Heart left ventricle (tissue), 16 donors: ENCODE measurements at regions not wholly inside any gene's neighbourhood (a gene's known extent, or its start where the extent isn't known, plus 50 kb on each side); places are given as distances from the start of the nearest gene placed in this dataset.

Experiments
- ATAC-seq, 4 donors: fragments of 200-7000 bp; cut with Tn5 transposase; one replicate each; pipeline ENCODE4 v1.9.1; 2020 to 2022; ENCODE audit warnings: moderate library complexity in 4 of 4, mild to moderate bottlenecking in 3 of 4, moderate number of reproducible peaks in 1 of 4
- DNase-seq, 5 donors: peaks; one replicate each; pipeline ENCODE4 v3.0.0-alpha.2; 2020
- H3K27ac ChIP-seq, 12 donors: fragments of 200-600 bp; sonication (generic) in 4 of 12; one replicate each; pipeline versions ENCODE4 v1.5.0 to v1.8.0; 2016 to 2022; ENCODE audit warnings: mild to moderate bottlenecking in 2 of 12
- H3K27me3 ChIP-seq, 9 donors: fragments of 200-600 bp; sonication (generic) in 2 of 9; one replicate each; pipeline versions ENCODE4 v1.5.1 to v1.8.0; 2016 to 2022; ENCODE audit warnings: mild to moderate bottlenecking in 3 of 9
- H3K36me3 ChIP-seq, 9 donors: fragments of 200-600 bp; sonication (generic) in 2 of 9; one replicate each; pipeline versions ENCODE4 v1.5.0 to v1.8.0; 2018 to 2022; ENCODE audit warnings: mild to moderate bottlenecking in 2 of 9
- H3K4me1 ChIP-seq, 12 donors: fragments of 200-600 bp; sonication (generic) in 4 of 12; one replicate each; pipeline versions ENCODE4 v1.5.0 to v1.8.0; 2016 to 2022; ENCODE audit warnings: mild to moderate bottlenecking in 3 of 12
- H3K4me3 ChIP-seq, 12 donors: fragments of 200-600 bp; sonication (generic) in 4 of 12; one replicate each; pipeline versions ENCODE4 v1.5.0 to v1.8.0; 2017 to 2022; ENCODE audit warnings: mild to moderate bottlenecking in 9 of 12, moderate library complexity in 4 of 12
- H3K9me3 ChIP-seq, 12 donors: fragments of 200-600 bp; sonication (generic) in 4 of 12; one replicate each; pipeline versions ENCODE4 v1.5.0 to v1.8.0; 2016 to 2022; ENCODE audit warnings: mild to moderate bottlenecking in 1 of 12
- CTCF ChIP-seq, 12 donors: fragments of 200-600 bp; sonication (generic) in 4 of 12; IDR thresholded peaks; one replicate each; pipeline versions ENCODE4 v1.5.0 to v1.8.0; 2018 to 2022; ENCODE audit warnings: antibody characterized with exemption in 12 of 12, mild to moderate bottlenecking in 5 of 12
- POLR2A ChIP-seq, 2 donors: fragments of 450-650 bp; IDR thresholded peaks; one replicate each; pipeline ENCODE4 v1.6.1; 2017; ENCODE audit warnings: antibody characterized with exemption in 2 of 2, mild to moderate bottlenecking in 2 of 2, moderate library complexity in 2 of 2
- WGBS, 4 donors: extraction: QIAGEN DNeasy Blood & Tissue Kit in 2 of 4; methylation state at CpG; one replicate each; pipeline versions ENCODE4 v1.1.5 to v1.1.7; 2013 to 2018; 5-methylcytosine and 5-hydroxymethylcytosine counted together
- intact Hi-C, 10 donors: fragments of 100-400 bp; cut with DNase I; formaldehyde crosslinking; loops; one replicate each; pipeline versions ENCODE4 v1.11.1 to v1.14.2; 2022
- donor health status: ischemic (EF 13 %, LVEDD 7.1; RV severe dilation, severe dysfunction).
- donor health status: healthy with polysubstance abuse.
- donor health status: DM: no; HTN: yes; CAD: no.
- donor health status: DM: no; HTN: no; CAD: no.
- donor health status: ischemic (EF 25% LVEDD 6.9; RV normal size, moderate dysfunction).
- donor health status: ischemic (EF 25% LVEDD 5.7; RV mildly dilated, moderate dysfunction).
- donor health status: healthy.
- donor health status: DM: yes; HTN: yes; CAD: no.
- donor health status: ischemic (EF 35%, LVEDD 5.7; RV mildly dilated, moderate dysfunction).
- donor health status: nonischemic (EF 11% LVEDD 7.7; RV severe dilation, severe dysfunction).
- donor health status: DM: yes; HTN: yes; CAD: no.
- donor health status: PGD.
- donor health status: ischemic (EF 29% LVEDD 5.4; RV normal size, mild dysfunction).
- donor health status: nonischemic (EF 23%, LVEDD 6.1; RV moderate dilation, normal function).

- DNase-seq = no peak
- no peaks in the 10 kb centered on the region for H3K36me3 ChIP-seq
- 67 to 75% (median 74%) methylated on average over 14 of the region's 14 CpGs for WGBS, 4 donors
- no peaks in the 10 kb centered on the region for H3K4me1 ChIP-seq
- H3K9me3 ChIP-seq = no peaks in the 10 kb centered on the region
- no peak for TF ChIP-seq POLR2A (IDR thresholded peaks at IDR 0.05)
- TF ChIP-seq CTCF (IDR thresholded peaks at IDR 0.05) = no peak
- no peak for ATAC-seq
- intact Hi-C loops = no loop called here
- H3K27ac ChIP-seq = no peak overlapping the region
- peaks cover 0 to 27% (median 0%) of the 10 kb centered on the region in 9 donors for H3K27me3 ChIP-seq
- no peak overlapping the region for H3K4me3 ChIP-seq
Measured at GRCh38 chr10:117762126-117762818, 219.7 kb downstream of the EMX2 start.

GRCh38 chr10:117762819-117763172, 220.2 kb downstream of the EMX2 start:
- intact Hi-C loops = no loop called here
- Histone ChIP-seq H3K27me3 (peaks cover 0 to 27% (median 0%) of the 10 kb centered on the region in 9 donors), H3K36me3 (no peaks in the 10 kb centered on the region), H3K4me3 (no peak overlapping the region), H3K27ac (no peak overlapping the region), H3K4me1 (no peaks in the 10 kb centered on the region), H3K9me3 (no peaks in the 10 kb centered on the region)
- TF ChIP-seq POLR2A (IDR thresholded peaks at IDR 0.05) = no peak
- no peak for TF ChIP-seq CTCF (IDR thresholded peaks at IDR 0.05)
- ATAC-seq = no peak
- WGBS, 4 donors = 57 to 66% (median 60%) methylated on average over 9 of the region's 9 CpGs
- no peak for DNase-seq

- H3K27me3 ChIP-seq = peaks cover 0 to 27% (median 0%) of the 10 kb centered on the region in 9 donors
- peaks cover 0 to 4% (median 0%) of the 10 kb centered on the region in 12 donors for H3K9me3 ChIP-seq
- TF ChIP-seq POLR2A (IDR thresholded peaks at IDR 0.05) (no peak), CTCF (IDR thresholded peaks at IDR 0.05) (no peak)
- WGBS, 4 donors = 69 to 83% (median 78%) methylated on average over 4 of the region's 4 CpGs
- ATAC-seq (no peak), DNase-seq (no peak)
- H3K27ac ChIP-seq = no peak overlapping the region
- no peak overlapping the region for H3K4me3 ChIP-seq
- H3K4me1 ChIP-seq = no peaks in the 10 kb centered on the region
- intact Hi-C loops = no loop called here
- H3K36me3 ChIP-seq = no peaks in the 10 kb centered on the region
Measured at GRCh38 chr10:117763528-117763927, 221.0 kb downstream of the EMX2 start.

- no peak for ATAC-seq
- intact Hi-C loops = no loop called here
- H3K27me3 ChIP-seq = peaks cover 0 to 9% (median 0%) of the 10 kb centered on the region in 9 donors
- DNase-seq = no peak
- peaks cover 0 to 15% (median 0%) of the 10 kb centered on the region in 12 donors for H3K9me3 ChIP-seq
- 83 to 90% (median 85%) methylated on average over 2 of the region's 2 CpGs for WGBS, 4 donors
- no peaks in the 10 kb centered on the region for H3K36me3 ChIP-seq
- no peak overlapping the region for H3K27ac ChIP-seq
- H3K4me1 ChIP-seq = no peaks in the 10 kb centered on the region
- H3K4me3 ChIP-seq = no peak overlapping the region
- TF ChIP-seq POLR2A (IDR thresholded peaks at IDR 0.05) (no peak), CTCF (IDR thresholded peaks at IDR 0.05) (no peak)
Measured at GRCh38 chr10:117768333-117769042, 225.9 kb downstream of the EMX2 start.
